GM19043 (cell line): ENCODE measurements at regions not wholly inside any gene's neighbourhood (a gene's known extent, or its start where the extent isn't known, plus 50 kb on each side); places are given as distances from the start of the nearest gene placed in this dataset.

ENCODE experiments used
- ATAC-seq: cut with Tn5 transposase; IDR thresholded peaks from one replicate; pipeline ENCODE4 v1.9.1; 2021; ENCODE audit warnings: low read depth; ENCODE audit not compliant: unreplicated experiment

DNA sequence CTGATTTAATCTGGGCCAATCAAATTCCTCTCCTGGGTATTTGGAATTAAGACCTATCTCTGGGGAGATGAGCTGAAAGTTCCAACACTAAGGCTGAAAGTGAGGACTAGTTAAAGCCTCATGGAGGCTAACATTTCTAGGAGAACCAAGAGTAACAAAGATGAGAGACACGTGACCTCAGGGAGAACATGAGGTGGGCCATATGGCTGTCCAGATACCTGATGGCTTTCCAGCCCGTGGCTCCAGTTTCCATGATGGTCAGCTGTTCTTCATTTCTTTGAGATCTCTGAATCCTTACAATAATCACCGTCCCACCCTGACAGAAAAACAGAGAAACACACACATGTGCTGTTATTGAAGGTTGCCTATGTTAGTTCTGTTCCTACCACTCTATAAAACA is 66.1 kb downstream of the LEPR start:
- ATAC-seq, result no peak

DNA sequence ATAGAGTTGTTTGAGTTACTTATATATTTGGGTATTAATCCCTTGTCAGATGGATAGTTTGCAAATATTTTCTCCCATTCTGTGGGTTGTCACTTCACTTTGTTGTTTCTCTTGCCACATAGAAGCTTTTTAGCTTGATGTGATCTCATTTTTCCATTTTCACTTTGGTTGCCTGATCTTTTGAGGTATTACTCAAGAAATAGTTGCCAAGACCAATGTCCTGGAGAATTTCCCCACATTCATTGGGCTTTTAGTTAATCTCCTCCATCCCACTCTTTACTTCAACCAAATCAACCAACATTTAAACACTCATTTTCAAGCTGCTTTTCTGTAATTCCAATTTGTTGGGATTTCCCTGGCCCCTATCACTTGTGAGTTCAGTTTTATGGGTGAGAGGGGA is 69.0 kb downstream of the LEPR start:
- ATAC-seq, result no peak

DNA sequence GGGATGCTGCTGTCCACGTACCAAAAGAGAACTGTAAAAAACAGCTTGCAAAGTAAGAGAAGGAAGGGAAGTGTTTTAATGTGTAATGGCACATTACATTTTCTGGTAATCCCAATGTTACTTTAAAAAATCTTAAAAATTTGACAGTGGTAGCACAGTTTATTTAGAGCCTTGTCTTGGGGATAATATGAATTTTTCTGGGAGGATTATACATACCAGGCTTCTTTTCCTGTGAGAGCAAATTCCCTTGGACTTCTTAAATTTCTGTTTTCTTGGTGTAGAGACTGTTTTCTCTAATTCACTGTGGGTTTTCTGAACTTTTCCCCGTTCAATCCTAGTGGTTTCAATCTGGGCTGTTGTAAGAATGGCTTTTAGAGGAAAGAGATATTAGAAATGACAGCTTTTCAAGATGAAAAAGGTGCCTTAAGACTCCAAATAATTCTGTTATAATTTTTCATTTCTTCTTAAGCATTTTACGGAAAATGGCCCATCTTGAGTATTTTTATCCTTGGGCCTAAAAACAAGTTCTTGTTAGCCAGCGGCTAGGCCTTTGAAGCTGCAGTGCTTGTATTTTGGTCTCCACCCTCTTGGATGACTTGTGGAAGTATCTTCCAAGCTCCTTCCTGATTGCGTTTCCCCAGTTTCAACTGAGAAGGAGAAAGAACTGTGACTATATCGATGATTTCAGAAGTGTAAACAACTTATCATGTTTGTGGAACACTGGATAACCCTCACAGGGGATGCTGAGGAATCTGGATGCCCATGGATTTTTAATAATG is 70.0 kb downstream of the LEPR start:
- no peak for ATAC-seq

DNA sequence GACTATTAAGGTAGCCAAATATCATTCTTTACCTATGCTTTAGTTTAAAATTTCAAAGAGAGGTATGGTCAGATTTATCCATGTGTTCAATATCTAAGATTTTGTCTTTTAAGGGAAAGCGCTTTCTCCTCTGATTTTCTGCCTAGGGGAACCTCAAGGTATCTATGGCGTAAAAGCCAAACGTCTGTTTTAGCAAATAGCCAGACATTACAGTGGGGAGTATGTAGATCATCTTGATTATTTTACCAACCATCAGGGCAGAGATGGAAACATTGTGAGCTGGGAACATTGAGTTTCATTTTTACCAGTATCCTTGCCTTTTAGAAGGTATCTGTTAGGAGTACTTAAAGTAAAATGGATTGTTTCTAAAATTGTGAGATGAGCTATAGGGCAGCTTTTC is 71.0 kb downstream of the LEPR start:
- no peak for ATAC-seq

DNA sequence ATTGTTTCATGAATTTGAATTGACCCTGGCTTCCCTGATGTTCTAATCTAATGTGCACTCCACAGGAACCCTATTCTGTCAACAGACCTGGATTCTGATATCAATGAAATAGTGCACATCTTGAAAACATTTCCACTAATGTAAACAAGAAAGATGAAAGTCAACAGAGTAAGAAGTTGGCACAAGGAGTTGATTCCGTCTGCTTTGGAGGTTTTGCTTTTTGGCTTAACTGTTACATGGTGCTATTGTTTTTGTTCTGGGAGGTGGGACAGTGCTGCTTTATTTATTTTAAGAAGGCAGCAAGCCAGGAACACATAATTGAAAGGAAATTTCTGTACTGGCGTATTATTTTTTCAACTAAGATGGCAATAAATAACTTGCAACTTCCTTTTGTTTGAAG is 73.3 kb downstream of the LEPR start:
- ATAC-seq, result no peak

DNA sequence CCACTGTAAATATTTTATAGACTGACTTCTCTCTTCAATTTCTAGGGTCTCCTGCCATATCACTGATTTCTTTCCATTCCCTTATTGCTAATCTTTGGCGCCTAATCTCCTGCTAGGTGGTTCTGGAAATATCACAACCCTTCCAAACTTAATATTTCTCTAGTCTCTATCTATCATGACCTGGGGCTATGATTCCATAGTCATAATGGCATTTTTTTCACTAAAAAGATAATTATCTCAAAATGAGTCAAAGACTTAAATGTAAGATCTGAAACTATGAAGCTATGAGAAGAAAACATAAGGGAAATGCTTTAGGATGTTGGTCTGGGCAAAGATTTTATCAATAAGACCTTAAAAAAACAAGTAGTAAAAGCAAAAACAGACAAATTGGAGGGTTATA is 74.2 kb downstream of the LEPR start:
- no peak for ATAC-seq

DNA sequence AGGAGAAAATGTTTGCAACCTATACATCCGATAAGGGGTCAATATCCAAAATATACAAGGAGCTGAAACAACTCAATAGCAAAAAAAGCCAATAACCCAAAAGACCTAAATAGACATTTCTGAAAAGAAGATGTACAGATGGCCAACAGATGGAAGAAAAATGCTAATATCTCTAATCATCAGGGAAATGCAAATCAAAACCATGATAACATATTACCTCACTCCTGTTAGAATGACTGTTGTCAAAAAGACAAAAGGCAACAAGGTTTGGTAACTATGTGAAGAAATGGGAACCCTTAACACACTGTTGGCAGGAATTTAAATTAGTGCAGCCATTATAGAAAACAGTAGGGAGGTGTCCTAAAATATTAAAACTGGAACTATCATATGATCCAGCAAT is 74.7 kb downstream of the LEPR start:
- ATAC-seq, result no peak

DNA sequence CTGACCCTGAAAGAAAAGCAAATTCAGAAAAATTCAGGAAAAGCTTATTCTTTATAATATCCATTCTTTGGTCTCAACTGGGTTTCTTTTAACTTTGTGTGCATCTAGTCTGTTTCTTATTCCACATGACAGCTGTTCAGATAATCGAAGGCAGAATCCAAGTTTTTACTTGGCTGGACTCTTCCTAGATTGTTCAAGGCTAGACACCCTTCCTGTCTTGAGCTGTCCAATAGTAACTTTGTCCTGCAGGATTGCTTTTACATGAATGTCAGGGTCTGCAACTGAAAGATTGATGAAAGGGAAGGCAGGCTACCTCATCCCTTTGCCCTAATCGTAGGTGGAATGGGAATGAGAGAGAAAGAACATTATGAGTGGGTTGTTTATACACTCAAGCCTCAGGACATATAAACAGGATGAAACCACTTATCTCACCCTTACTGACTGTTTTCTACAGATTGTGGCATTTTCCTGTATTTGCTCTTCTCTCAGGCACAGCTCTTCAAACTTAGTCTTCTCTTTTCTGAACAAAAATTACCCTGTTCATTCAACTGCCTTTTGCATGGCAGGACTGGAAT is 76.9 kb downstream of the LEPR start:
- ATAC-seq, result no peak

DNA sequence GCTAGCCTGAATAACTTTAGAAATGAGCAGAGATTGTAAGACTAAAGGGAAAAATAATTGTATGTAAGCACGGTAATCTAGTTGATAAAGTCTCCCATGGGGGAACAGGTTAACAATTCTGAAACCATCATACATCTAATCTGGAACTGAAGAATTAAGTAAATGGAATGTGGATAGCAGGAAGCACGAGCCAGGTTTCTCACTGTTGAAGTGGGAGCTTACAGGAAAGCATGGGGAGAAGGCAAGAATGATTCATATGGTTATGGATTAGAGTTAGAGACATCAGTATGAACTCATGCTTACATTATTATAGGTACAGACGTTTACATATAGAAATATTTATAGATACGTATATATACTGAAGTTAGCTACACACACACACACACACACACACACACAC is 83.0 kb downstream of the LEPR start:
- no peak for ATAC-seq

DNA sequence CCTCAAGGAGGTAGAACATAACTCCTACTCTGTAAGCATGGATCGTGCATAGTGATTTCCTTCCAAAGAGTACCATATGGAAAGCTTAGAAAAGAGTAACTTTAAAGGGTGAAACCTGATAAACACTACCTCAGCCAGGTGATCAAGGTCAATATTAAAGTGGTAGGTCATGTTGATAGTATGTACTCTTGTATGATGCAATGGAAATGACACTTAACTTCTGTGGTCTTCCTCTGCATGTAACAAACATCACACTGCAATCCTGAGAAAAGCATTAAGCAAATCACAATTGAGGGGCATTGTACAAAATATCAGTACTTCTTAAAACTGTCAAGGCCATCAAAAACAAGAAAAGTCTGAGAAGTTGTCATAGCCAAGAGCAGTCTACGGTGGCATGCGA is 83.8 kb downstream of the LEPR start:
- no peak for ATAC-seq

DNA sequence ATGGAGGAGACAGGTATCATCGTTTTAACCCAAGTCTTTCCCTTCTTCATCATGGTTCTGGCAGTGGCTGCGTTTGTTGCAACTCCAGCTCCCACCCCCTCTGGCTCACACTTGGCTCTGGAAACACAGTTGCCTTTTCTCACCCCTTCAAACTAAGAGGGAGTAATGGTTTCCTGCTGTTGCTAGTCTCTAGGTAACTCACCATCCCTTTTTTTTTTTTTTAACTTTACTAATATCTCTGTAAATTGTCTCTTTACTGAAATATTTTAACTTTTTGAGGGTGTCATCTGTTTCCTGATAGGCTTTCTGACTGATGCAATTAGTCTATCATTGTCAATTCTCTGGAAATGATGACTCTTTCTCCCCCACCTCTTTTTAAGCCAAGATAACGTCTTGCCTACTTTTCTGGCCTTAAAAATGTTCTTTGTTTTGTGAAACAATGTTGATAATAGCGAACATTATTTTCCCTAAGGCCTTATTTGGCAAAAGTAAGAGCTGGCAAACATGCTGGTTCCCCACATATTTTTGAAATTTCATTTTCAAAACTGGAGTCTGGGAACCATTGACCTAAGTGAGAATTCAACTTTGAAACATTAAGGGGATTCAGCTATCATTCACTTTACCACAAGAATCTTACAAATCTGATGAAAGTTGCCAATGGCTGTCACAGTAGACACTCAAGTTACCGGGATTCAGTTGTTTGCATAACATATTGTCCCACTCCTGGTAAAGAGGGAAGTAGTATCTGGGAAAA is 85.3 kb downstream of the LEPR start:
- no peak for ATAC-seq

DNA sequence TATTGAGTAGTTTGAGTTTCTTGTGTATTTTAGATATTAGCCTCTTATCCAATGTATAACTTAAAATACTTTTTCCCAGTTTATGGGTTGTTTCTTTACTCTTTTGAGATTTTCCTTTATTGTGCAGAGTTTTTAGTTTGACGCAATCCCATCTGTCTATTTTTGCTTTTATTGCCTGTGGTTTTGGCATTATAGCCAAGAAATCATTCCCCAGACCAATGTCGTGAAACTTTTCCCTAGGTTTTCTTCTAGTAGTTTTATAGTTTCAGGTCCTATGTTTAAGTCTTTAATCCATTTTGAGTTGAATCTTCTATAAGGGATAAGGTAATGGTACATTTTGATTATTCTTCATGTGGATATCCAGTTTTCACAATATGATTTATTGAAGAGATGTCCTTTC is 87.6 kb downstream of the LEPR start:
- no peak for ATAC-seq

DNA sequence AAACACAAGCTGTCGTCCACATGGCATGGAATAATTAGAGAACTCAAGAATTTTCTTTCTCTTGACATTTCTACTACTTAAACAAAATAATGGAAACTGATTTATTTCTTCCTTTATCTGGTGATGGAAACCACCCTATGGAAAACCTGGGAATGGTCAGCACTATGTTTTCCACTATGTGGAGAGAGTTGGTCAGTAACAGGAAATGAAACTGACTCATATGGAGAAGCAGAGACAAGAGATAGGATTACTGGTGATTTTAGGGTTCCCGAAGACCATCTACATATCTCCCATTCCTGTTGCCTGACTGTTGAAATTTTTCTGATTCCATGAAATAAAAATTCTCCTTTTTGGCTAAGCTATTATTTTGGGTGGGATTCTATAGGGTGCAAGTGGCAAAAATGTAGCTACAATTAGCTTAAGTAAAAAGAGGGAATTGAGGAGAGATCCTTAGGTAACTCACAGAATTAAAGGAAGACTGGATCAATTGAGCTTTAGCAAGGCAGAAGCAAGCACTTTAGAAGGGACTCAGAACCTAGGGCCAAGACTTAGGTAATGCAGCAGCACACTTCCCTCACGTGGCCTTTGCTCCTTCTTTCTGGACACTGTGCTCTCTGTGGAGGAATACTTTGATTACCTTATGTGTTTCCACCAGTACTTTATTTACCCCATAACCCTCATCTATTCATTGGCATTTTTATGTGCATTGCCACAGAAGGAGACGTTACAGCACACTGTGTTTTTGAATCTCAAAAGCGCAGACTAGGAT is 89.6 kb downstream of the LEPR start:
- no peak for ATAC-seq

DNA sequence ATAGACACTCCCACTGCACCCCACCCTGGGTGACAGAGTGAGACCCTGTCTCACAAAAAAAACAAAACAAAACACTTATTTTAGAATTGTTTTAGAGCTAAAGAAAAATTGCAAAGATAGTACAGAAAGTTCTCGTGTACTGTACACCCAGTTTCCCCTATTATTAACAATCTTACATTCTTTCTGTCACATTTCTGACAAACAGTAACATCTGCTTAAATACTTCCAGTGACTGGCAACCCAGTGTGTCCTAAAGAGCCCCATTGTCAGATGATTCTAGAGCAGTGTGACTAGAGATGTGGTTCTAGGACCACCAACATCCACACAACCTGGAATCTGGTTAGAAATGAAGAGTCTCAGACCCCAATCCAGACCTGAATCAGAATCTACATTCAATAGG is 90.5 kb downstream of the LEPR start:
- no peak for ATAC-seq

DNA sequence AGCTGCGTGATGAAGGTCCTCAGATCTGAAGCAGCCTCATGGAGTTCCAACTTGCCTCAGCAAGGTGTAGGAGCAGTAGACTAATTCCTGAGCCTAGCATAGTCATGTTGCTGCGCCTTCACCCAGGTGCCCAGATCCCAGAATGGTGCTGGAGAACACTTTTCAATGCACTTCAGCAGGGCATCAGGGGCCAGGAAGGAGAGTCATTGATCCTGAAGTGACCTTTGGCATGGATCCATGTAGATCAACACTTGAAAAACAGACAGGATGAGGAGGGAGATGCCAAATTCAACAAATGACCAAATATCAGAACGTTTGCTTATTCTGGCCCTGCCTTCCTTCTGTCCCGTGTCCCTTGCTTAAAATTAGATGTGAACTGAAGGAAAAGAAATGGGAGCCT is 91.9 kb downstream of the LEPR start:
- ATAC-seq, result no peak

DNA sequence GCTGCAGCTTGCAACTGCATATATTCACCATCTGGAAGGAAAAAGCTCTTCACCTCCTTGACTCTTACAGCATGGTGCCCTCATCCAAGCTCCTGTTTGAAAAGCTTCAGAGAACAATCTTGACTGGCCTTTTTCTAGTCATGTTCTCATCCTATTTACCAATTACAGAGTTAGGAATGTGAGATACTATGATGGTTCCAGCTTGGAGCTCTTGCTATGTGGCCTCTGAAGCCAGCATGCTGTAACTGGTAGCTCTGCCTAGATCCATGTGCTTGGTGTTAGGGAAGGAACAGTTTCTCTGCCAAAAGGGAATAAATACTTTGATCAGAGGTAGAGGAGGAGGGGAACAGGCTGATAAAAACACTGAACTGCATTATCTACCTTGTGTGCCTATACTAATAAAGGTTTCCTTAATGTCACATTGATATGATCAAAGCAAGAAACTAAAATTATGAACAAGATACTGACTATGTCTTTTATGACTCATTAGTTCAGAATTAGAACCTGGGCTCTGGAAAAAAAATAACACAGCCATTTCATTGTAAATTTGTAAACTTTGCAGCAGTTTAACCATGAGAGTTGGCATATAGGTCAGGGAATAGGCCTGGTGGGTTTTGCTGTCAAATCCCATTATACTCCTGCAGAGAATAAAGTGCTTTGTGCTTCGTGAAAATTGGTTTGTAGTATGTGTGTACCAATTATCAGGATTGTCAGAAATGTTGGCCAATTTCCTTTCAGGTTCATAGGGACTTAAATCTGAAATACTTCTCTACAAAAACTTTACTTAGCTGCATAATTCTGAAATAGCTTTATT is 92.7 kb downstream of the LEPR start:
- ATAC-seq, result no peak

DNA sequence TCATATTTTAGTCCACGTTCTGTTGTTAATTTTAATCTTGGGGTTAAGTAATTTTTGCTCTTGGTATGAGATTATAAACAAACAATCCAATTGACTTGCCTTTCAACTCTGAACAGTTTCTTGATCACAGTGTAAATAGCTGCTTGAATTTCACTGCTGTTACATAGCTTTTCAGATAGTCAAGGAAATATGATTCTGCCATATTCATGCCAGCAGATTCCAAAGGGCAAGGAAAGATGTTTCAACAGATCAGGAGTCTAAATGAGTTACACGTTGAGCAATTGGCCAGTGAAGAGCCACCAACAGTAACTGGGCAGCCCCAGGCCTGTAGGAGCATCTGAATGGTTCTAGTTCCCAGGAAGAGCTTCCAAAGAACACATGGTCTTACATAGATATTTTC is 93.6 kb downstream of the LEPR start:
- no peak for ATAC-seq

DNA sequence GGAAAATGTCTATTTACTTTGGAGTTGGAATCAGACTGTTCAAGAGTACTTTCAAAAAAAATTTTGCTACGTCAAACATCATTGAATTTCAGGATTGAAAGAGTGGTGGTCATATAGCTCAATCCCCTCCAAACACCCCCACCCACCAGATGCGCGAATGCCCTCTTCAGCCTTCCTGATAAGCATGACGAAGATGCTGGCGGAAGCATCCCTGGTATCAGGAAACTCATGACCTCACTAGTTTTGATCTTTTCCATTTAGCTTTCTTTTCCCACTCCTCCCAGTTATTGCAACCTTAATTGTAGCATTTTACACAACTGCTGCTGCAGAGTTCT is 104.4 kb downstream of the LEPR start:
- ATAC-seq, result no peak

DNA sequence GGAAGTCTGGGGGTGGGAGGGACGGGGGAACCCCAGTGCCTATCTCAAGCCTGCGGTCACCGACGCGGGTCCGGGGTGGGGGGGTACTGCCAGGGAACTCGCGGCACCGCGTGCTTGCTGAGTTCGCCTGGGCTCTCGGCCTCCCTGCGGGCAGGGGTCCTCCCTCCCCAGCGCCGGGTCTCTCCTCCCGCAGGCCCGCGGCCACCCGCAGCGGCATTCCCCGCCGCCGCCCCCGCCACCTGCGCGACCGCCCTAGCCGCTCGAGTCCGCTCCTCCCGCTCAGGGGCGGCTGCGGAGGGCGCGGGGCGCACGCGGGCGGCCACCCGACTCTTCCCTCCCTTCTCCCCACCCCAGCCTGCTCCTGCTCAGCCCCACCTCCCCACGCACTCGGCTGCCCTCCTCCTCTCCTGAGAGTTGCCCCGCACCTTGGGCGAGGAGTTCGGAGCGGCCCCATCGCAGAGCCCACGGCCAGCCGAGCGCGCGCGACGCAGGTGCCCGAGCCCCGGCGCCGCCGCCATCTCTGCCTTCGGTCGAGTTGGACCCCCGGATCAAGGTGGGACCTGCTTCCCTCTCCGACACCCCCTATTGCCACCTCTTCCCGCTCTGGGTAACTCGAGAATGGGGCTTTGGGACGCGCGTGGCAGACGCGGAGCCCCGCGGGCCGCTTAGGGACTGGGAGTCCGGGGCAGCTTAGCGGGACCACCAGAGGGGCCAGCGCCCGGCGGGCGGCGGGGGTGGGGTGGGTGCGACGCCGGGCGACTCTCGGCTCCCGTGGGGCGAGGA is 105.0 kb downstream of the LEPR start:
- ATAC-seq, result no peak

DNA sequence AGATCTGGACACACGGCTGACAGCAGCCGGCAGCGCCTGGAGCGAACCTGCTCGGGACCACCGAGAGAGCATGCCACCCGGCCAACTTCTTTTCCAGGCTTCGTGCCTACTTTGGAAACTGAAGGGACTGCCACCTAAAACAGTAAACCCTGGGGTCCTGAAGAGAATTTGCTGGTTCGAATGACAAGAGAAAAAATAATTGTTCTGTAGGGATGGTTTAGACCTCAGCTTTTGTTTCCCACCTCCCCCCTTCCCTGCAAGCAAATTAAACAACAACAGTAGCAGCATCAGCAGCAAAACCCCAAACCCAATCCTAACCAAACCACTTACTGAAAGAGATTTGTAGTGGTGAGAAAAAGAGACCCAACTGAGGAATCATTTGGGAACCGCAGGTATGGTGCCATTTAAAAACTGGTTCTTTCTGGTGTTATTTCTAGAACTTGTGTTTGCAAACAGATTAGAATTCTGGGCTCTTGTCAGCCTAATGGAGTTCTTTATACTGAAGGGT is 105.6 kb downstream of the LEPR start:
- ATAC-seq, result no peak
